HG03108 (cell line): ENCODE measurements at regions not wholly inside any gene's neighbourhood (a gene's known extent, or its start where the extent isn't known, plus 50 kb on each side); places are given as distances from the start of the nearest gene placed in this dataset.

Source experiments
- ATAC-seq: cut with Tn5 transposase; IDR thresholded peaks from one replicate; pipeline ENCODE4 v1.9.1; 2021; ENCODE audit warnings: moderate library complexity; ENCODE audit not compliant: unreplicated experiment

DNA sequence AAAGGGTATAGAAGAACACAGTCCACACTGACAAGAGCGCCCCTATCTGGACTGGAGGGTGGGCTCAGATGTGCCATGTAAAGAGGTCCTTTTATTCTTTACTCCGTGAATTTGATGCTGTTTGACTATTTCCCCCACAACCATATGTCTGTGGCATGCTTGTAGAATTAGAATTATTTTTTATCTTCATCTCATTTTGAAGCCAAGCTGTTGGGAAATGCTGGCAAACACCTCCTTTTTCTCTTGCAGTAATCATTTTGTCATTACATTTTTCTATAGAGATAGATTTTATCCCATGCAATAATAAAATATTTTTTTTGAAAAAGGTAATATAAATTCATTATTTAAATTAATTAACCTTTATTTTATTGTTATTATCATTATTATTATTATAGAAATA is 926.6 kb upstream of the AUTS2 start:
- ATAC-seq: no peak

DNA sequence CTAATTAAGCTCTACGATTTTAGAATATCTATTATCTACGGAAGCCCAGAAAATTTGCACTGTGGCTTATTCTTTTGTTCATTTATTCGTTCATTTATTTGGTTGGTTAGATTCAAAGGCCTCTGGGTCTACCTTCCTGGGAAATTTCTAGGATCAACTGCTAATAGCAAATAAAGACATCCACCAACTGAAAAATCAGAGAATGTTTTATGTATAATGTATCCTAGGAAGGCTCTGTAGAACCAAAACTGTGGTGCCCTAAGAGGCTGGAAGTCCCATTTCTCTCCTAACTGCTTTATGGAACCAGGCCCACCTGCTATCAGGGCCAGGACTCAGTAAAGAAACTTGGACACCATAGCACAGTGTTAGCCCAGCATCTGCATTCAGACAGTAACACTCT is 923.4 kb upstream of the AUTS2 start:
- ATAC-seq: no peak

GRCh38 chr7:68676813-68677535 is 921.3 kb upstream of the AUTS2 start:
- no peak for ATAC-seq

DNA sequence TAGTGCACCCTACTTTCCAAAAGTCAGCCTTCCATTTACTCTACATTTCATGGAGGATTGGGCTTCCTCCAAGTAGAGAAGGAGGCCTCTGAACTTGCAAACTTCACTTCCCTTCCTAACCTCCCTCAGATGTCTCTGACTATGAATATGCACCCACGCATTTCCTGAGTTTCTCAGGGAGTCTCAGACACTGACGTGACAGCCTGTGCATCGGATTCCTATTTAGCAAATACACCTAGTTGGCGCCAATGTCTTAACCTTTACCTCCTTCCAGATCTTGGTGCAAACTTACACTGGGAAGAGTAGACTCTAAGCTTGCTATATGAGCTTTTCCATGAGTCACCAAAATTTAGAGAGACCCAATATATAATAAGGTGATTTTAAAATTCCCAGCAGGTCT is 920.1 kb upstream of the AUTS2 start:
- no peak for ATAC-seq

DNA sequence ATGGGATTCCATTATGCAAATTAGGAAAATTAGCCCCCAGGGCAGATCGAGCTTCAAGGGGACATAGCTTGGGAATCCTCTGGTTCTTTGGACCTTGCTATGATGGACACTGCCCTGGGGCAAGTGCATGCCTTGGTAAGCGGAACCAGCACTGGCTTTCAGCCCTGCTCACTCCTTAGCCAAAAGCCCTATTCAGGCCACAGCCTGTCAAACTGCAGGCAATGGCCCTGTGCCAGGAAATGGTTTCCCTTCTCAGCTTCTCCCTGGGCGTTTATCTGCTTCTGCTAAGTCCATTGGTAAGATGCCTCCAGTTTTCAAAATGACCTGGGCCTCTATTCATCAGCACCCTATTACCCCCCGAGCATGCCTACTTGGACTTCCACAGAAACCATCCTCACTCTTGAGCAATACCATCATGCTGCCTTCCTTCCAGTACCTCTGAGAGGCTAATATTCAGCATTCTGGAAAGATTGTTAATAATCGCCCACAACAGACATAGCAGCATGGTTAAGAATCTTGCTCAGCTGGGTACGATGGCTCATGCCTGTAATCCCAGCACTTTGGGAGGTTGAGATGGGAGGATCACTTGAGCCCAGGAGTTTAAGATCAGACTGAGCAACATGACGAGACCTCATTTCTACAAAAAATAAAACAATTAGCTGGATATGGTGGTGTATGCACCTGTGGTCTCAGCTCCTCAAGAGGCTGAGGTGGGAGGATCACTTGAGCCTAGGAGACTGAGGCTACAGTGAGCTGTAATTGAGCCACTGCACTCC is 918.6 kb upstream of the AUTS2 start:
- no peak for ATAC-seq

- no peak for ATAC-seq
Observed at GRCh38 chr7:68680235-68680872, 917.9 kb upstream of the AUTS2 start.

DNA sequence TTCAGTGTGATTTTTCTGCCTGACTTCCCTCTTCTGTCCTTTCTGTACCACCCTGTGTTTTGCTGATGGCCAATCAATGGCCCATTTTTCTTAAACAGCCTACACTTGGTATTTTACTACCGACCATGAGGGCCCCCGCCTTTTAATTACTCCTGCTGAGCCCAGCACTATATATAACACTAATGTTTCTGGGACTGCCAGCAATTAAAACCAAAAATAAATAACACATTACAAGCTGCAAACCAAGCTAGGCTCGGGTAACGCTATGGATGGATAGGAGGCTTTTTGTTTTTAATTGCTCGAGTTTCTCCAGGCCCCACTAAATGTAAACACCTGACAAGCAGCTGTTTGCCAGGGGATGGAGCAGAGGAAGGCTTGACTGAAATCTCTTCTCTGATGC is 915.4 kb upstream of the AUTS2 start:
- ATAC-seq: no peak

GRCh38 chr7:68684246-68684839 is 913.9 kb upstream of the AUTS2 start:
- ATAC-seq: no peak

- ATAC-seq: no peak
Observed at GRCh38 chr7:68684996-68685395, 913.3 kb upstream of the AUTS2 start.

GRCh38 chr7:68688416-68689086 is 909.7 kb upstream of the AUTS2 start:
- no peak for ATAC-seq

- no peak for ATAC-seq
Observed at GRCh38 chr7:68689087-68689433, 909.2 kb upstream of the AUTS2 start.

GRCh38 chr7:68691261-68692216 is 906.7 kb upstream of the AUTS2 start:
- no peak for ATAC-seq

DNA sequence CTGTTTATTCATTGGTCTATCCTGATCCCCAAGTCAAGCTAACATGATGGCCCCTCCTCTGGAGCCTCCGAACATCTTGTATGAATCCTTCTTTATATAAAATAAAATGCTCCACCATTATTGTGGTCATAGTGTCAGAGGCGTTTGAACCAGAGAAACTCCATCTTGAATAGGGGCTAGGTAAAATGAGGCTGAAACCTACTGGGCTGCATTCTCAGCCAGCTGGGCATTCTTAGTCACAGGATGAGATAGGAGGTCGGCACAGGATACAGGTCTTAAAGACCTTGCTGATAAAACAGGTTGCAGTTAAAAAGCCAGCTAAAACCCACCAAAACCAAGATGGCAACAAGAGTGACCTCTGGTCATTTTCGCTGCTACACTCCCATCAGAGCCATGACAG is 905.8 kb upstream of the AUTS2 start:
- no peak for ATAC-seq

- no peak for ATAC-seq
Observed at GRCh38 chr7:68694656-68695055, 903.6 kb upstream of the AUTS2 start.

DNA sequence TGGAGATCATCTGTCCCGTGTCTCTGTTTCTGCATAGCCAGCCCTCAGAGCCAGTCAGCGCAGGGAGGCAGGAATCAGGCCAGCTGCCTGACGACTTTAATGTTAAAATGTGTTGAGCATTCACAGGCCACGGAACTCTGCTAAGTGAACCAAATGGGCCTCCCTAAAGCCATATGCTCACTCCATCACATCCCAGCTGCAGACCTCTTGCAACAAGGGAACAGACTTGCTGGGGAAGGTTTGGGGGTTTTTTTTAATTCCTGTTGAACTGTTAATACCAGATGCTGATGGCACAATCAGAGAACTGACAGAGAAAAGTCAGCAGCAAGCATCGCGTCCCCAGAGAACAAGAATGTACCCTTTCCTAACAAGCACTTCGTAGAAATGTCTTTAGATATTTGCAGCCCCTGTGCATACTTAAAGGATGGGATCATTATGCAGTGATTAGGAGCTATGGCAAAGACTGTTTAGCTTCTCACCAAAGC is 900.4 kb upstream of the AUTS2 start:
- ATAC-seq: no peak

- no peak for ATAC-seq
Observed at GRCh38 chr7:68699090-68699711, 899.1 kb upstream of the AUTS2 start.

DNA sequence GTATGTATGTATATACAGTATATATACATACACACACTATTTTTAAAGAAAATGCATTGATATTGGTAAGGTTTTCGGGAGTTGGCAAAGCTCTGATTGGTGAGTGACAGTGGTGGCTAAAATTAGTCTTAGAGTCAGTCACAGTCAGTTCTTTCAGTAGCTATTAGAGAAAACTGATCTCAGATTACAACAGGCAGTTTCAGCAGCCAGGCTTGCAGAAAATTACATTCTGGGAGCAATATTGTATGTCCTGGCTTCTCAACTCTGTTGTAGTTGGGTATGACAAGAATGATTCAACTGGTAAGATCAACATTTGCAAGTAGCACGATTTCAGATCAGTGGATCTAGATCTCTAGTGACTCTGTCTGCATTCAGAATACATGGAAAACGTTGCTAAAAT is 897.9 kb upstream of the AUTS2 start:
- ATAC-seq: no peak

DNA sequence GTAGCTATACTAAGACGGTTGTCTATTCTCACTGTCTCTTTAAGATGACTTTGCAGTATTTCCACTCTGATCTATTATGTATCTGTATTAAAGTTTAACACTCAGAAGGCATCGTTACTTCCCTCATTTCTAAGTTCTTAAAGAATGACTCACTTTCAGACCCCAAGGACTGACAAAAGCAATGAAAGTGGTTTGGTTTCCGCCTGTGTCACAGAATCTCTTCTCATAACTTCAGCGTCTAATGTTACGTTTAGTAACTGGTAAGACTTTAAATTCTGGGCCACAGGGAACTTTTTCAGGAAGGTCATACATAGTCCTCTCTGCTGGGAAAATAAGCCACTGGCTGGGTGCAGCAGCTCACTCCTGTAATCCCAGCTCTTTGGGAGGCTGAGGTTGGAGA is 892.0 kb upstream of the AUTS2 start:
- no peak for ATAC-seq

- ATAC-seq: no peak
Observed at GRCh38 chr7:68707159-68707558, 891.1 kb upstream of the AUTS2 start.

DNA sequence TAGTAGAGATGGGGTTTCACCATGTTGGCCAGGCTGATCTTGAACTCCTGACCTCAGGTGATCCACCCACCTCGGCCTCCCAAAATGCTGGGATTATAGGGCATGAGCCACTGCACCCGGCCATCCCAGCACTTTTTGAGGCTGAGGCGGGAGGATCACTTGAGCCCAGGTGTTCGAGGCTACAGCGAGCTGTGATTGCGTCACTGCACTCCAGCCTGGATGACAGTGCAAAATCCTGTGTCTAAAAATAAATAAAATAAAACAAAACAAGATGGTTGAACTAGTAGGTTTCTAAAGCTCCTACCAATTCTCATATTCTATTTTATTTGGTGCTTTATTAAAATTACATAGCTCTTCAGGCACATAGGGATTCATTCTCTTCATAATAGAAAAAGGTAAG is 890.3 kb upstream of the AUTS2 start:
- ATAC-seq: no peak
